ENCODE measurements at regions not wholly inside any gene's neighbourhood (a gene's known extent, or its start where the extent isn't known, plus 50 kb on each side); places are given as distances from the start of the nearest gene placed in this dataset.

GRCh38 chr2:239529313-239530015 lies 128.6 kb upstream of the HDAC4 start:
- no peak for FAIRE-seq
- DNase-seq (ENCODE audit: low read depth, low spot score): no peak
- Histone ChIP-seq H3K79me2 (ENCODE audit: control insufficient read depth, insufficient read depth, low read length) (no peaks in the 10 kb centered on the region), H3K4me1 (ENCODE audit: control insufficient read depth, extremely low read depth, insufficient read depth, low read length) (no peaks in the 10 kb centered on the region), H3K4me2 (ENCODE audit: control insufficient read depth, extremely low read depth, insufficient read depth, low read depth, low read length) (no peak overlapping the region), H3K9me3 (ENCODE audit: control insufficient read depth, low read depth, low read length) (peaks cover 2% of the 10 kb centered on the region), H2AFZ (ENCODE audit: control insufficient read depth, low read length) (no peak overlapping the region), H3K27ac (ENCODE audit: control insufficient read depth, insufficient read depth, low read length) (no peak overlapping the region), H3K9ac (ENCODE audit: control insufficient read depth, extremely low read depth, insufficient read depth, low read length) (no peak overlapping the region), H3K4me3 (ENCODE audit: control insufficient read depth in 2 of 3, extremely low read depth in 1 of 3, insufficient read depth in 2 of 3, low read depth in 1 of 3, low read length in 3 of 3) (no peak overlapping the region), H3K36me3 (ENCODE audit: control insufficient read depth in 2 of 2, extremely low read depth in 1 of 2, insufficient read depth in 2 of 2, low read length in 2 of 2) (no peaks in the 10 kb centered on the region), H4K20me1 (ENCODE audit: control insufficient read depth, extremely low read depth, insufficient read depth, low read length) (no peaks in the 10 kb centered on the region), H3K27me3 (ENCODE audit: control insufficient read depth, extremely low read depth, insufficient read depth, low read length) (no peaks in the 10 kb centered on the region), H3K9me1 (ENCODE audit: control insufficient read depth, extremely low read depth, insufficient read depth, low read length) (no peaks in the 10 kb centered on the region)
- dilution Hi-C loops (cut with MboI; ENCODE audit: extremely low pct_ligation_motif_present, low sequenced_read_pairs): no loop called here
- TF ChIP-seq CTCF (optimal IDR thresholded peaks at IDR 0.05 in 1 of 3, IDR thresholded peaks at IDR 0.05 in 1 of 3, conservative IDR thresholded peaks at IDR 0.05 in 1 of 3; ENCODE audit: extremely low read depth in 1 of 3, insufficient read depth in 2 of 3, low read length in 3 of 3) (no peak), EZH2 (IDR thresholded peaks at IDR 0.05; ENCODE audit: low read length) (no peak)

GRCh38 chr2:239528883-239529282 lies 128.1 kb upstream of the HDAC4 start:
- DNase-seq (ENCODE audit: low read depth, low spot score) (no peak), FAIRE-seq (no peak)
- Histone ChIP-seq H3K4me1 (ENCODE audit: control insufficient read depth, extremely low read depth, insufficient read depth, low read length) (no peaks in the 10 kb centered on the region), H2AFZ (ENCODE audit: control insufficient read depth, low read length) (no peak overlapping the region), H3K9me3 (ENCODE audit: control insufficient read depth, low read depth, low read length) (peaks cover 2% of the 10 kb centered on the region), H3K4me2 (ENCODE audit: control insufficient read depth, extremely low read depth, insufficient read depth, low read depth, low read length) (no peak overlapping the region), H3K27me3 (ENCODE audit: control insufficient read depth, extremely low read depth, insufficient read depth, low read length) (no peaks in the 10 kb centered on the region), H4K20me1 (ENCODE audit: control insufficient read depth, extremely low read depth, insufficient read depth, low read length) (no peaks in the 10 kb centered on the region), H3K27ac (ENCODE audit: control insufficient read depth, insufficient read depth, low read length) (no peak overlapping the region), H3K36me3 (ENCODE audit: control insufficient read depth in 2 of 2, extremely low read depth in 1 of 2, insufficient read depth in 2 of 2, low read length in 2 of 2) (no peaks in the 10 kb centered on the region), H3K9me1 (ENCODE audit: control insufficient read depth, extremely low read depth, insufficient read depth, low read length) (no peaks in the 10 kb centered on the region), H3K4me3 (ENCODE audit: control insufficient read depth in 2 of 3, extremely low read depth in 1 of 3, insufficient read depth in 2 of 3, low read depth in 1 of 3, low read length in 3 of 3) (no peak overlapping the region), H3K9ac (ENCODE audit: control insufficient read depth, extremely low read depth, insufficient read depth, low read length) (no peak overlapping the region), H3K79me2 (ENCODE audit: control insufficient read depth, insufficient read depth, low read length) (no peaks in the 10 kb centered on the region)
- TF ChIP-seq CTCF (optimal IDR thresholded peaks at IDR 0.05 in 1 of 3, IDR thresholded peaks at IDR 0.05 in 1 of 3, conservative IDR thresholded peaks at IDR 0.05 in 1 of 3; ENCODE audit: extremely low read depth in 1 of 3, insufficient read depth in 2 of 3, low read length in 3 of 3): no peak
- TF ChIP-seq EZH2 (IDR thresholded peaks at IDR 0.05; ENCODE audit: low read length): no peak
- dilution Hi-C loops (cut with MboI; ENCODE audit: extremely low pct_ligation_motif_present, low sequenced_read_pairs): no loop called here

Data from keratinocyte (primary cell).